GM23338 (cell line): ENCODE measurements at regions not wholly inside any gene's neighbourhood (a gene's known extent, or its start where the extent isn't known, plus 50 kb on each side); places are given as distances from the start of the nearest gene placed in this dataset.

Experiments used
- ATAC-seq: fragments of 200-7000 bp; cut with Tn5 transposase; 3 replicates; pipeline ENCODE4 v1.9.1; 2020
- DNase-seq: peaks from one replicate; pipeline ENCODE4 v3.0.0-alpha.2; 2015; ENCODE audit warnings: low spot score
- H2AFZ ChIP-seq: fragments of 200-600 bp; sonication (generic); 2 replicates; pipeline ENCODE4 v1.8.0; 2016; ENCODE audit warnings: antibody characterized with exemption, mild to moderate bottlenecking, moderate library complexity
- H3F3A ChIP-seq: fragments of 200-600 bp; sonication (generic); replicated peaks from 2 replicates; pipeline ENCODE4 v1.8.0; 2017; ENCODE audit warnings: antibody characterized with exemption, mixed run types, low read depth
- H3K27ac ChIP-seq: fragments of 200-600 bp; sonication (generic); 2 replicates; pipeline ENCODE4 v1.6.1; 2016; ENCODE audit warnings: low read depth
- H3K27me3 ChIP-seq: fragments of 200-600 bp; sonication (generic); 2 replicates; pipeline ENCODE4 v1.8.0; 2016; ENCODE audit warnings: mild to moderate bottlenecking, mixed run types, moderate library complexity; ENCODE audit not compliant: insufficient read depth
- H3K36me3 ChIP-seq: fragments of 200-600 bp; sonication (generic); 2 replicates; pipeline ENCODE4 v1.8.0; 2016; ENCODE audit warnings: mild to moderate bottlenecking; ENCODE audit not compliant: insufficient read depth
- H3K4me1 ChIP-seq: fragments of 200-600 bp; sonication (generic); 2 replicates; pipeline ENCODE4 v1.8.0; 2016; ENCODE audit warnings: mild to moderate bottlenecking, moderate library complexity; ENCODE audit not compliant: insufficient read depth
- H3K4me2 ChIP-seq: fragments of 200-600 bp; sonication (generic); 2 replicates; pipeline ENCODE4 v1.7.1; 2017; ENCODE audit warnings: mixed run types
- H3K4me3 ChIP-seq: fragments of 200-600 bp; sonication (generic); 2 replicates; pipeline ENCODE4 v1.6.1; 2016; ENCODE audit warnings: mixed run types
- H3K79me2 ChIP-seq: fragments of 200-600 bp; sonication (generic); replicated peaks from 2 replicates; pipeline ENCODE4 v1.8.0; 2017; ENCODE audit warnings: mild to moderate bottlenecking; ENCODE audit not compliant: insufficient read depth
- H3K9me2 ChIP-seq: fragments of 200-600 bp; sonication (generic); 2 replicates; pipeline ENCODE4 v1.8.0; 2017; ENCODE audit not compliant: insufficient read depth
- H4K20me1 ChIP-seq: fragments of 200-600 bp; sonication (generic); replicated peaks from 2 replicates; pipeline ENCODE4 v1.8.0; 2017; ENCODE audit warnings: mild to moderate bottlenecking; ENCODE audit not compliant: insufficient read depth
- H3K27ac Mint-ChIP-seq: 2 replicates; pipeline ENCODE4 v1.8.0; 2020; ENCODE audit warnings: inconsistent platforms, mild to moderate bottlenecking, moderate library complexity, mixed read lengths
- H3K27me3 Mint-ChIP-seq: 3 replicates; pipeline ENCODE4 v1.8.0; 2022; ENCODE audit warnings: low read depth, mild to moderate bottlenecking, moderate library complexity, mixed read lengths, inconsistent platforms; ENCODE audit not compliant: insufficient read depth, poor library complexity
- H3K36me3 Mint-ChIP-seq: 3 replicates; pipeline ENCODE4 v1.8.0; 2021; ENCODE audit warnings: low read depth, mild to moderate bottlenecking, inconsistent platforms, moderate library complexity, mixed read lengths
- H3K4me1 Mint-ChIP-seq: 3 replicates; pipeline ENCODE4 v1.8.0; 2020; ENCODE audit warnings: mild to moderate bottlenecking, inconsistent platforms, mixed read lengths
- H3K4me3 Mint-ChIP-seq: 3 replicates; pipeline ENCODE4 v1.8.0; 2021; ENCODE audit warnings: moderate library complexity, mild to moderate bottlenecking, inconsistent platforms, mixed read lengths
- H3K9me3 Mint-ChIP-seq: 3 replicates; pipeline ENCODE4 v1.8.0; 2020; ENCODE audit warnings: moderate library complexity, mild to moderate bottlenecking, inconsistent platforms, mixed read lengths
- CREB1 ChIP-seq: fragments of 250-450 bp; sonication (Bioruptor Pico); IDR thresholded peaks from 2 replicates; pipeline ENCODE4 v1.5.0; 2020; ENCODE audit warnings: low read depth, mild to moderate bottlenecking, moderate library complexity
- CTCF ChIP-seq, 2 experiments: fragments of 200-600 bp in 1 of 2; sonication (generic) in 1 of 2; conservative IDR thresholded peaks; 2 replicates each; pipeline versions ENCODE4 v1.5.1 to v1.6.1; 2016 to 2017; ENCODE audit warnings: antibody characterized with exemption in 2 of 2, low read depth in 2 of 2, mild to moderate bottlenecking in 2 of 2, moderate library complexity in 1 of 2
- ETS1 ChIP-seq: IDR thresholded peaks from 2 replicates; pipeline ENCODE4 v1.6.1; 2016; ENCODE audit warnings: antibody characterized with exemption
- EZH2 ChIP-seq: fragments of 200-600 bp; sonication (generic); IDR thresholded peaks from one replicate; pipeline ENCODE4 v1.8.0; 2017; ENCODE audit warnings: antibody characterized with exemption, mild to moderate bottlenecking, low read depth; ENCODE audit not compliant: unreplicated experiment
- EZH2phosphoT487 ChIP-seq: fragments of 200-600 bp; sonication (generic); IDR thresholded peaks from one replicate; pipeline ENCODE4 v1.8.1; 2018; ENCODE audit warnings: antibody characterized with exemption; ENCODE audit not compliant: unreplicated experiment
- JUNB ChIP-seq: IDR thresholded peaks from one replicate; pipeline ENCODE4 v1.6.1; 2016; ENCODE audit warnings: antibody characterized with exemption; ENCODE audit not compliant: unreplicated experiment
- NANOG ChIP-seq: IDR thresholded peaks from 2 replicates; pipeline ENCODE4 v1.6.1; 2016; ENCODE audit warnings: antibody characterized with exemption, borderline replicate concordance
- POLR2AphosphoS5 ChIP-seq: IDR thresholded peaks from 2 replicates; pipeline ENCODE4 v1.6.1; 2016; ENCODE audit warnings: antibody characterized with exemption, low read depth
- REST ChIP-seq: IDR thresholded peaks from one replicate; pipeline ENCODE4 v1.6.1; 2018; ENCODE audit warnings: antibody characterized with exemption; ENCODE audit not compliant: unreplicated experiment
- STAT1 ChIP-seq: IDR thresholded peaks from one replicate; pipeline ENCODE4 v1.6.1; 2016; ENCODE audit warnings: antibody characterized with exemption; ENCODE audit not compliant: unreplicated experiment
- ZNF114 ChIP-seq: fragments of 250-450 bp; sonication (Bioruptor Pico); IDR thresholded peaks from 2 replicates; pipeline ENCODE4 v1.5.0; 2020; ENCODE audit warnings: mild to moderate bottlenecking, moderate library complexity
- ZNF331 ChIP-seq: fragments of 250-450 bp; sonication (Bioruptor Pico); IDR thresholded peaks from 2 replicates; pipeline ENCODE4 v1.5.0; 2020; ENCODE audit warnings: low read depth, mild to moderate bottlenecking, moderate library complexity
- ZNF462 ChIP-seq: fragments of 250-450 bp; sonication (Bioruptor Pico); IDR thresholded peaks from 2 replicates; pipeline ENCODE4 v1.5.0; 2020; ENCODE audit warnings: mild to moderate bottlenecking, moderate library complexity

GRCh38 chr19:46951171-46951986 lies 68.3 kb upstream of the NPAS1 start:
- ATAC-seq (no peak), DNase-seq (no peak)
- no peak for TF ChIP-seq POLR2AphosphoS5
- TF ChIP-seq REST: no peak
- TF ChIP-seq ZNF331 (CRISPR knock-in tag): no peak
- no peak for TF ChIP-seq JUNB
- no peak for TF ChIP-seq ETS1
- no peak for TF ChIP-seq ZNF114 (CRISPR knock-in tag)
- no peak for TF ChIP-seq NANOG
- TF ChIP-seq CTCF (conservative IDR thresholded peaks at IDR 0.05; ENCODE audit: low read depth in 2 of 2): no peak
- TF ChIP-seq CREB1 (CRISPR knock-in tag): no peak
- no peak for TF ChIP-seq EZH2phosphoT487
- TF ChIP-seq EZH2: no peak
- no peak for TF ChIP-seq STAT1
- no peak for TF ChIP-seq ZNF462 (CRISPR knock-in tag)
- Histone ChIP-seq H3K4me1 (no peaks in the 10 kb centered on the region; the same call in 1 of the 2 replicates), H3K79me2 (peaks cover 38% of the 10 kb centered on the region), H3K36me3 (peaks cover 8% of the 10 kb centered on the region; the same call in 1 of the 2 replicates), H2AFZ (no peak overlapping the region), H3K4me2 (no peak overlapping the region), H3K27me3 (no peaks in the 10 kb centered on the region), H3K9me2 (no peaks in the 10 kb centered on the region), H3F3A (peaks cover 10% of the 10 kb centered on the region; the same call in 1 of the 2 replicates), H3K27ac (peak overlapping the region; percentile 45; the same call in 1 of the 2 replicates), H4K20me1 (peaks cover 7% of the 10 kb centered on the region), H3K4me3 (no peak overlapping the region)
- Mint-ChIP-seq H3K4me3 (no peak overlapping the region), H3K4me1 (peaks cover 11% of the 10 kb centered on the region), H3K27me3 (no peaks in the 10 kb centered on the region), H3K36me3 (peaks cover 36% of the 10 kb centered on the region), H3K9me3 (no peaks in the 10 kb centered on the region; the same call in 2 of the 3 replicates), H3K27ac (no peak overlapping the region)
